Stomach (tissue), 8 donors: ENCODE measurements at regions not wholly inside any gene's neighbourhood (a gene's known extent, or its start where the extent isn't known, plus 50 kb on each side); places are given as distances from the start of the nearest gene placed in this dataset.
"Not testable (repeated sequence)": the region's sequence is repeated elsewhere in the genome, so short reads cannot be mapped to it uniquely, and the experiment has no call there.

ENCODE experiments used
- DNase-seq, 2 donors: peaks; one replicate each; pipeline versions ENCODE4 v3.0.0 to v3.0.0-alpha.2; 2013 to 2019
- H3K27ac ChIP-seq, 5 donors: fragments of 200-600 bp in 4 of 5; sonication (generic) in 4 of 5; one replicate each; pipeline ENCODE4 v1.5.1; 2013 to 2019; ENCODE audit warnings: mild to moderate bottlenecking in 1 of 5, moderate library complexity in 1 of 5
- H3K27me3 ChIP-seq, 3 donors: fragments of 200-600 bp; sonication (generic); one replicate each; pipeline ENCODE4 v1.5.1; 2017 to 2019; ENCODE audit warnings: mixed run types in 1 of 3
- H3K36me3 ChIP-seq, 4 donors: fragments of 200-600 bp; sonication (generic); 1 replicate in 3 of 4; 2 replicates in 1 of 4; pipeline ENCODE4 v1.5.1; 2016 to 2019
- H3K4me1 ChIP-seq, 4 donors: fragments of 200-600 bp; sonication (generic); one replicate each; pipeline ENCODE4 v1.5.1; 2016 to 2019
- H3K4me3 ChIP-seq, 4 donors: fragments of 200-600 bp; sonication (generic) in 3 of 4; one replicate each; pipeline ENCODE4 v1.5.1; 2016 to 2019; ENCODE audit warnings: mild to moderate bottlenecking in 1 of 4
- H3K9me3 ChIP-seq, 4 donors: fragments of 200-600 bp; sonication (generic); one replicate each; pipeline ENCODE4 v1.5.1; 2016 to 2019
- WGBS, 5 donors: extraction: QIAGEN DNeasy Blood & Tissue Kit in 3 of 5; methylation state at CpG; one replicate each; pipeline versions ENCODE4 v1.1.5 to v1.1.7; 2013 to 2018; 5-methylcytosine and 5-hydroxymethylcytosine counted together
- intact Hi-C: fragments of 100-400 bp; cut with DNase I; formaldehyde crosslinking; loops from one replicate; pipeline ENCODE4 v1.15.1; 2023; ENCODE audit warnings: low total_unique reads
- donor health status: healthy with polysubstance abuse.
- donor health status: Bipolar disorder and iron deficiency.
- donor health status: healthy.

DNA sequence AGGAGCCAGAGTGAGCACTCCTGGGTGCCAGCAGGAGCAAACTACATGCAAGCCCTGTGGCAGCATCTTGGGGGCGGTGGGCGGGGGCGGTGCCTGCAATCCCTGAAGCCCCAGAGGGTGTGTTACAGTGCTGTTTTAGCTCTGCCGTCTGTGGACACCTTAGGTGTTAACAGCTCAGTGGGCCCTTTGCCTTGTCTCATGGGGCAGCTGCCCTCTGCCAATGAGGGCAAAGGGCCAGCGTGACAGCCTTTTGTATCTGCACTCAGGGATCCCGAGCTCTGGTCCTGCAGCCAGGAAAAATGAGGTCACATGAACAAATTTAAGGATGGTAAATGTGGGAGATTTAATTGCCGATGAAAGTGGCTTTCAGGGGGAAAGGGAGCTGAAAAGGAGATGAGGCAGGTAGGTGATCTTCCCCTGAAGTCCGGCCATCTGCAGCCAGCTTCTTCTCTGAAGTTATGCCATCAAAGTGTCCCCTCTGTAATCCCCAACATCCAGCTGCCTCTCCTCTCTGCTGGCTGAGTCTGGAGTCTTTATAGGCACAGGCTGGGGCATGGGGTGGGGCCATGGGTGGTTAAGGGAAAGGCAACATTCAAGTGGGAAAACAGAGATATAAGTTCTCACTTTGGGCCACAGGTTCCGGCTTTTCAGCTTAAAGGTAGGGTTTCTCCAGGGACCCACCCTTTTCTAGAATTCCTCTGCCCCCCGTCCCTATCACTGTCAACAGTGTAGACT is 267.1 kb upstream of the NBPF12 start:
- H3K36me3 ChIP-seq, H3K4me1 ChIP-seq, H3K27me3 ChIP-seq, H3K9me3 ChIP-seq, H3K27ac ChIP-seq, DNase-seq, H3K4me3 ChIP-seq, intact Hi-C loops: not testable (repeated sequence)
- WGBS, 5 donors = 77 to 89% (median 83%) methylated on average over 5 to 8 of the region's 10 CpGs

DNA sequence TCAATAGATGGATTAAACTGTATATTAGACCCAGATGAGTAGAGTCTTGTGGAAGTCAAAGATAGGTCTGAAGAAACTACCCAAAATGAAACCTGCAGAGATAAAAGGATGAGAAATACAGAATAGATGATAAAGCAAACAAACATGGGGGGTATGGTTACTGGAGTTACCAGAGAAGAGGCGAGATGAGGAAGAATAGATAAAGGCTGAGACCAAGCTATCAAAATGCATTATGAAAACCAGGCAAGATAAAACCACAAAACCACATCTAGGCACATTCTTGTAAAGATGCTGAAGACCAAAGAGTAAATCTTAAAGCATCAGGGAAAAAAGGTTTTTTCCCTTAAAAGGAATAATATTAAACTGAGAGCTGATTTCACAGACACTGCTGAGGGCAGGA is 271.8 kb upstream of the NBPF12 start:
- DNase-seq, H3K36me3 ChIP-seq, H3K4me3 ChIP-seq, H3K4me1 ChIP-seq, intact Hi-C loops, H3K9me3 ChIP-seq, H3K27me3 ChIP-seq, H3K27ac ChIP-seq: not testable (repeated sequence)
- WGBS, 5 donors = 60% methylated on average over 1 of the region's 1 CpG; no CpG with 5 or more reads in 3 of the 5 donors

DNA sequence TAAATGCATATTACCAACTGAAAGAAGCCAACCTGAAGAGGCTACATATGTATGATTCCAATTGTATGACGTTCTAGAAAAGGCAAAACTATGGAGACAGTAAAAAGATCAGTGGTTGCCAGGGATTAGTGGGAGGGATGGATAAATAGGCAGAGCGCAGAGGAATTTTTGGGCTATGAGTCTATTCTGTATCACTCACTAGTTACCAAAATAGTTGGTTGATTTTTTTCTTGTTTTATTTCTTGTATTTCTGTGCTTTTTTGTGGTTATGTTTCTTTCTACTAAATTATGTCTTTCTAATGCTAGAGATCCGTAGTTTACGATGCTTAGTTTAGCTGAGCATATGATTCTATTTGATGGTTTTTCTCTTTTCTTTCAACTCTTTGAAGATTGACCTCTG is 277.9 kb upstream of the NBPF12 start:
- H3K4me3 ChIP-seq, H3K4me1 ChIP-seq, H3K9me3 ChIP-seq, intact Hi-C loops, H3K36me3 ChIP-seq, DNase-seq, H3K27me3 ChIP-seq, H3K27ac ChIP-seq: not testable (repeated sequence)
- WGBS, 5 donors = 77 to 98% (median 94%) methylated on average over 3 to 4 of the region's 4 CpGs

DNA sequence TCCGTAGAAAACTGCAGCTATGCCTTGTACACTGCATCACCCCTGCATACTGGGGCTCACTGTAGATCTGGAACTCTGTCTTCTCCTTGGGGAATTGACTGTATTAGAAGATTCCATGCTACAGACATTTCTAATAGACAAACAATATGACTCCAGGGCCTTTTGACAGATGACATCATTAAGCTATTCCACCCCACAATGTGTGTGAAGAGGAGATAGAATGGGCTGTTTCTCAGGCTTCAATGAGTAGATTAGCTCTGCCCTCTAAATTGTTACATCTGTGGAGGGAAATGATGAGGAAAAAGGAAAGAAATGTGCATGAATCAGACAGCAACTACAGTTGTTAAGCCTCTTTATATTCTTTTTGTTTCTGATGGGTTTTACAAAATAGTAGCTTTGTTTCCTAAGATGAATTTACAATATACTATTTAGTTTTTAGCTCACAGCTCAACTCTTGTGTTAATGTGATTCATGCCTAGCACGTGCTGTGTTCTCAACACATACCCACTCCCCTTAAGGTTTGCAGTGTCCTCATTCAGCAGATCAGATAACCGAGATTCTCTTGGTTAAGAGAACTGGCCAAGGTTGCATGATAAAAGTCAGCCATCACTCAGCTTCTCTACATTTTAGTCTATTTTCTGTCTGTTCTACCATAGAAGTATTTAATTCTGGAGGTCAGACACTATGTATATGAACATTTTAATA is 281.6 kb upstream of the NBPF12 start:
- H3K36me3 ChIP-seq, H3K4me1 ChIP-seq, DNase-seq, H3K9me3 ChIP-seq, H3K27me3 ChIP-seq, H3K27ac ChIP-seq, H3K4me3 ChIP-seq, intact Hi-C loops: not testable (repeated sequence)
- 77 to 90% (median 83%) methylated on average over 2 to 3 of the region's 3 CpGs for WGBS, 5 donors

DNA sequence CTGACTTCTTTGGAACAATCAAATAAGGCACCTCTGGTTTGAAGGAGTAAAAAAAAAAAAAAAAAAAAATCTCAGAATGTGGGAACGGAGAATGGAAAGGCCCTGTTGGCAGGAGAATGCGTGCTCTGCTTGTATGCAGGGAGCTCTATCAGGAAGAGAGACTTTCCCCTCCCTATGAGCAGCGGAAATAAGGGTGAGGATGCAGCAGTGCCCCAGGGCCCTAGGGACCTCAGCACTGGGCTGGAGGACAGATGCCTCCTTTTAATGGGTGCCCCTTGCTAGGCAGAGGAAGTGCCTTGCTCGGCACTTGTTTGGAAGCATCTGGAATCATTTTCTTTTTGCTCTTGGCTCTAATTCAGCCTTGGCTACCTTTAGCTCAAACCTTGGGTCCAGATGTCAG is 283.4 kb upstream of the NBPF12 start:
- H3K4me3 ChIP-seq, H3K9me3 ChIP-seq, H3K4me1 ChIP-seq, H3K27ac ChIP-seq, H3K27me3 ChIP-seq, H3K36me3 ChIP-seq, intact Hi-C loops, DNase-seq: not testable (repeated sequence)
- WGBS, 5 donors = 65 to 91% (median 77%) methylated on average over 3 to 4 of the region's 4 CpGs

DNA sequence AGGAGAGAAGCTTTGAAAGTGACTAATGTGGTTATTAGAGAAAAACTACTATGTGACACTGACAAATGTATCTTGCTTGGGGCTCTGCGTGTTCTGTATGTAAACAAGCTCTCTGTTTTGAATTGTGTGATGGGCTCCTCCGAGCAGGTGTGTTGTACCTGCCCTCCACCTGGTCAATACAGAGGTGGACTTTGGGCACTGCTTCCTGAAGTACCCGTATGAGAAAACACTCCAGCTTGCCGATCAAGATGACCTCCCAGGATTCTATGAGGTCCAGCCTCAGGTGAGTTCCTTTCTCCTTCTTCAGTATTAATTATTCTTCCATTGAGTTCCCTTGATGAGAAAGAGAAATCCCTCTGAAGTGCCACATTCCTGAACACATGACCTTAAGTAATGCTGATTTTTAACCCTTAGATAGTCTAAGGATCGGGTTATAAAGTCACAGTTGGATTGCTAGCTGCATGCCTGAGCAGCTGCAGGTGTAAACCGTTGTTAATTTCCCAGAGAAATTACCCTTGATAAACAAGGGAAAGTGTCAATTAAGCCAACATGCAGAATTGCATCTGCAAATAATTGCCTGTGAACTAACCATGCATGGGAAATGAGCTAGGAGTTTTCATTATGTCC is 292.0 kb upstream of the NBPF12 start:
- H3K27ac ChIP-seq, intact Hi-C loops, H3K9me3 ChIP-seq, H3K4me1 ChIP-seq, H3K36me3 ChIP-seq, H3K27me3 ChIP-seq, H3K4me3 ChIP-seq, DNase-seq: not testable (repeated sequence)
- WGBS, 5 donors = 37 to 61% (median 55%) methylated on average over 3 to 6 of the region's 6 CpGs

DNA sequence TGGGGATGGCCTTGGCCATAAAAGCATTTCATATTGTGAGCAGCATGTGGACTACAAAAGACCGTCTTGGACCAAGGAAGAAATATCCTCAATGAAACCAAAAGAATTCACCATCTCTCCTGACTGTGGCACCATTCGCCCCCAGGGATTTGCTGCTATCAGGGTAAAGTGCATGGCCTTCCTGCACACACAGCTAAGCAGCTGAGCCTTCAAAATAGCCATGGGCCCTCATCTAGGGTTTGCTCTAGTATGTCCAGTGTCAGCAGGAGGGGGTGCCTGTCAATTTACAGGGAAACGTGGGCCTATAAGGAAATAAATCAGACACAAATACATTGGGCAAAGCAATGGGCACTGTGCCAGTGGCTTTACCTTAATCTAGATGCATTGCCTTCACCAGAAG is 296.6 kb upstream of the NBPF12 start:
- H3K4me3 ChIP-seq, H3K4me1 ChIP-seq, intact Hi-C loops, H3K9me3 ChIP-seq, DNase-seq, H3K27me3 ChIP-seq, H3K27ac ChIP-seq, H3K36me3 ChIP-seq: not testable (repeated sequence)
- 61 to 77% (median 74%) methylated on average over 2 to 3 of the region's 3 CpGs; no CpG with 5 or more reads in 2 of the 5 donors for WGBS, 5 donors

DNA sequence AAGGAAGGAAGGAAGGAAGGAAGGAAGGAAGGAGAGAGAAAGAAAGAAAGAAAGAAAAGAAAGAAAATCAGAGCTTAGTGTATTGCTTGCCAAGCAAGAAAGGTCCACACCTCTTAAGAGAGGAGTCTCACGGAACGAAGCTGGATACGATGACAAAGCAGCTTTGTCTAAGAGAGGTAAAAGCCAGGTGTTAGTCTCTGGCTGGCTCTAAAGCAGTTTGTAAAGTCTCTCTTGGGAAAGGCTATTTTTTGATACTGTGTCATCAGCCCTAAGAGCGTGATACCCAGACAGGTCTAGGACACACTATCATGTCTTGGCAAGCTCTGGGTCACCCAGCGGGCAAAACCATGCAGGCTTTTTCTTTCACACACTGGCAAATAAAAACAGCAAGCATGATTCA is 297.5 kb upstream of the NBPF12 start:
- H3K27ac ChIP-seq, H3K27me3 ChIP-seq, intact Hi-C loops, H3K4me3 ChIP-seq, H3K36me3 ChIP-seq, H3K9me3 ChIP-seq, H3K4me1 ChIP-seq, DNase-seq: not testable (repeated sequence)
- WGBS, 5 donors = 81 to 93% (median 86%) methylated on average over 5 of the region's 5 CpGs

DNA sequence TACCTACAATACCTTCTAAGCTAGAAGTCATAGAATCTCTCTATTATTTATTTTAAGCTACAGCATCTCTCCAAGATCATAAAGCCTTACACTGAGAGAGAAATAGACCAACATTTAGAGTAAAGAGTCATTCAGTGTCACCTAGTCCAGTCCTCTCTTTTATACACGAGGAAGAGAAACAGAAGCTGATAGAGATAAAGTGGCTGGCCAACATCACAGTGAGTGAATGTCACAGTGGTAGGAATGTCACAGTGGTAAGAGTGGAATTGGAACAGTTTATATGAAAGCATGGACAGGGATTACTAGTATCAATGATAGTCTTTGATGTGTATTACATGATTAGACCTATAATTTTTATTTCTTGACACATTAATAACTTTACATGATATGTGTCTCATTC is 307.8 kb upstream of the NBPF12 start:
- H3K27me3 ChIP-seq, H3K4me1 ChIP-seq, intact Hi-C loops, DNase-seq, H3K36me3 ChIP-seq, H3K9me3 ChIP-seq, H3K4me3 ChIP-seq, H3K27ac ChIP-seq: not testable (repeated sequence)
- WGBS, 5 donors = 33% methylated on average over 1 of the region's 1 CpG; no CpG with 5 or more reads in 4 of the 5 donors

DNA sequence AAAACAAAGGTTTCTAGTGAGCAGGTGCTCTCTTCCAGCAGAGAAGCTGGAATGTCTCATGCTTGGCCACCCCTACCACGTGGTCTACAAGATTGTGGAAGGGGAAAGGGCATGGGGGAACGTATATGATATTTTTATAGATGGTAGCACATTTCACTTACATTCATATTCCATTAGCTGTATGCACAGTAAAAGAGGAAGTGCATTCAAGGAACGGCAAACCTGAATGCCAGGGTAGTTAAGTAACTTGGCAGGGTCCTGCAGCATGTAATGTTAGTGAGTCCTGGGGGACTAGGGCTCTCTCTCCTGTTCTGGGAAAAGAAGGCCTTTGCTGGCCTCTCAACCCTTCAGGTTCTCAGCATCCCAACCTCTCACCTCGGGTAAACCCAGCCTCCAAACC is 319.5 kb upstream of the NBPF12 start:
- H3K4me3 ChIP-seq, H3K27ac ChIP-seq, DNase-seq, H3K9me3 ChIP-seq, H3K27me3 ChIP-seq, H3K4me1 ChIP-seq, intact Hi-C loops, H3K36me3 ChIP-seq: not testable (repeated sequence)
- WGBS, 5 donors = 53 to 77% (median 70%) methylated on average over 3 of the region's 4 CpGs

DNA sequence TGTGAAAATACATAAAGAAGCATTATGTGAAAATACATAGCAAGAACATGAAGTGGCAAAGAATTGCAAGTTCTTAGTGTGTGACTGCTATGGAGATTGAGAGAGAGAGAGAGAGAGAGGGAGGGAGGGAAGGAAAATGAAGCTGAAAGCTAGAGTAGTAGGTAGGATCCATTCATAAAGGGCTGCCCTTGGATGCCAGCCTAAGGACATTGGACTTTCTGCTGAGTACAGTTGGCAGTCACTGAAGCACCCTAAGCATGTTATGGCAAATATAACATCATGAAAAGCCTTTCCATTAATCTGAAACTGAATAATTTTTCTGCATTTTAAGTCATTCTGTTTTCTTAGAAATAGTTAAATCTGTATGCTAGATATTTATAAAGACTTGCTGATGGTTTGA is 333.4 kb upstream of the NBPF12 start:
- H3K4me3 ChIP-seq, intact Hi-C loops, H3K27ac ChIP-seq, DNase-seq, H3K27me3 ChIP-seq, H3K4me1 ChIP-seq, H3K36me3 ChIP-seq, H3K9me3 ChIP-seq: not testable (repeated sequence)

DNA sequence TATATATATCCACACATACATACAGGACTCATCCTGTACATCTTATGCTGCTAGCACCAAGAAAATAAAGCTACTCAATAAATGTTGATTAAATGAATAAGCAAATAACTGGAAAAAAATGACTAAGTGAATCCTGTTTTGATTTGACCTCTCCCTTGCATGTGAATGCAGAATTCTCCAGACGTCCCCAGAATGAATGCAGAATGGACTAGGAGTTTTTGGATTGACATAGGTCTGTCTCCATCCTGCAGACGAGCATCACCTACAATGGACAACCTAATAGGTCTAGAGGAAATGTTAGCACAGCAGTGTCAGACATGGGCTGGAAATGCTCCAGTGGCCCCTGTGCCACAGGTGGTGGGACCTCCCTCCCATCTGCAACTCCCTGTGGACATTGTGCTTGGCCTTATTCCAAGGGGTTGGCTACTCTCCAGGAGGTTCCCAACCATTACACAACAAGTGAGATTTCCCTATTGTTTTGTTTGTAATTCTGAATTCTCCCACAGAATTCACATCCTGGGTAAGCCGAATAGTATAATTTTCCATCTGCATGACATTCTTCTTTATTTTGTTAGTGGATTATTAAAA is 337.3 kb upstream of the NBPF12 start:
- H3K27ac ChIP-seq, DNase-seq, H3K4me1 ChIP-seq, H3K36me3 ChIP-seq, H3K9me3 ChIP-seq, intact Hi-C loops, H3K4me3 ChIP-seq, H3K27me3 ChIP-seq: not testable (repeated sequence)
- WGBS, 5 donors = 28 to 40% (median 32%) methylated on average over 1 to 2 of the region's 3 CpGs; no CpG with 5 or more reads in 1 of the 5 donors
